B cell (primary cell): ENCODE measurements at regions not wholly inside any gene's neighbourhood (a gene's known extent, or its start where the extent isn't known, plus 50 kb on each side); places are given as distances from the start of the nearest gene placed in this dataset.

ENCODE experiments used
- ATAC-seq: fragments of 200-7000 bp; cut with Tn5 transposase; one replicate; pipeline ENCODE4 v1.10.0; 2021; ENCODE audit warnings: low read depth, mild to moderate bottlenecking, moderate number of reproducible peaks, moderate library complexity
- CTCF ChIA-PET: fragments of 350-600 bp; sonication (Branson Sonifier 250); formaldehyde crosslinking; loops from one replicate; lab custom pipeline; 2021; ENCODE audit warnings: antibody characterized with exemption, inconsistent platforms; lab: Charles Lee
- POLR2A ChIA-PET: fragments of 350-600 bp; sonication (Branson Sonifier 250); formaldehyde crosslinking; loops from one replicate; lab custom pipeline; 2021; ENCODE audit warnings: antibody characterized with exemption; lab: Charles Lee
- DNase-seq: peaks from one replicate; pipeline ENCODE4 v3.0.0; 2013
- H2AFZ ChIP-seq: 2 replicates; pipeline ENCODE4 v1.6.1; 2012; ENCODE audit warnings: mild to moderate bottlenecking, low read depth, low read length; ENCODE audit not compliant: insufficient read depth, poor library complexity, severe bottlenecking
- H3K27ac ChIP-seq, 2 donors: 1 replicate in 1 of 2; 2 replicates in 1 of 2; pipeline ENCODE4 v1.5.1; 2012 to 2013; ENCODE audit warnings: low read length in 2 of 2, mild to moderate bottlenecking in 2 of 2, moderate library complexity in 1 of 2
- H3K27me3 ChIP-seq, 4 experiments: fragments of 200-600 bp in 1 of 4; sonication (generic) in 1 of 4; replicated peaks in 1 of 4; 1 replicate in 2 of 4; 2 replicates in 2 of 4; pipeline versions ENCODE4 v1.6.1 to v1.7.0; 2013 to 2016; ENCODE audit warnings: low read length in 3 of 4, mild to moderate bottlenecking in 2 of 4, mixed read lengths in 1 of 4, moderate library complexity in 1 of 4; ENCODE audit not compliant: insufficient read depth in 4 of 4, control insufficient read depth in 3 of 4; ENCODE audit errors: control extremely low read depth in 1 of 4
- H3K36me3 ChIP-seq, 2 experiments: replicated peaks in 1 of 2; 1 replicate in 1 of 2; 2 replicates in 1 of 2; pipeline versions ENCODE4 v1.6.1 to v1.7.1; 2013; ENCODE audit warnings: low read length in 1 of 2; ENCODE audit not compliant: insufficient read depth in 2 of 2, control insufficient read depth in 1 of 2; ENCODE audit errors: control extremely low read depth in 1 of 2, extremely low read depth in 1 of 2
- H3K4me1 ChIP-seq, 2 donors: fragments of 200-600 bp in 1 of 2; sonication (generic) in 1 of 2; 1 replicate in 1 of 2; 2 replicates in 1 of 2; pipeline versions ENCODE4 v1.5.1 to v1.6.1; 2013 to 2017; ENCODE audit warnings: low read length in 2 of 2; ENCODE audit not compliant: control insufficient read depth in 2 of 2, insufficient read depth in 2 of 2
- H3K4me2 ChIP-seq: replicated peaks from 2 replicates; pipeline ENCODE3; 2012; ENCODE audit warnings: mild to moderate bottlenecking, low read depth, low read length; ENCODE audit not compliant: poor library complexity, severe bottlenecking
- H3K4me3 ChIP-seq, 5 experiments: fragments of 200-600 bp in 1 of 5; sonication (generic) in 1 of 5; 1 replicate in 3 of 5; 2 replicates in 2 of 5; pipeline versions ENCODE4 v1.5.1 to v1.7.0; 2011 to 2016; ENCODE audit warnings: low read length in 4 of 5, mild to moderate bottlenecking in 4 of 5, low read depth in 2 of 5, control low read depth in 1 of 5, moderate library complexity in 1 of 5; ENCODE audit not compliant: insufficient read depth in 1 of 5; ENCODE audit errors: control extremely low read depth in 1 of 5, extremely low read depth in 1 of 5
- H3K79me2 ChIP-seq: fragments of 200-600 bp; sonication (generic); one replicate; pipeline ENCODE4 v1.6.0; 2016; ENCODE audit warnings: low read length; ENCODE audit not compliant: control insufficient read depth, insufficient read depth
- H3K9ac ChIP-seq: fragments of 200-600 bp; sonication (generic); 2 replicates; pipeline ENCODE4 v1.6.1; 2017; ENCODE audit warnings: mild to moderate bottlenecking, low read length, moderate library complexity
- H3K9me3 ChIP-seq, 3 donors: one replicate each; pipeline versions ENCODE4 v1.6.1 to v1.7.1; 2013; ENCODE audit warnings: low read length in 2 of 3; ENCODE audit not compliant: control insufficient read depth in 2 of 3, insufficient read depth in 1 of 3; ENCODE audit errors: control extremely low read depth in 1 of 3
- H4K20me1 ChIP-seq: 2 replicates; pipeline ENCODE4 v1.6.0; 2012; ENCODE audit warnings: mild to moderate bottlenecking, low read length; ENCODE audit not compliant: insufficient read depth, control insufficient read depth, poor library complexity, severe bottlenecking
- H3K27ac Mint-ChIP-seq: one replicate; pipeline ENCODE4 v1.8.0; 2021; ENCODE audit warnings: mixed read lengths
- H3K27me3 Mint-ChIP-seq: one replicate; pipeline ENCODE4 v1.8.0; 2021; ENCODE audit warnings: mixed read lengths
- H3K4me1 Mint-ChIP-seq: one replicate; pipeline ENCODE4 v1.8.0; 2021; ENCODE audit warnings: mixed read lengths
- H3K4me3 Mint-ChIP-seq: one replicate; pipeline ENCODE4 v1.8.0; 2021; ENCODE audit warnings: mixed read lengths
- H3K9me3 Mint-ChIP-seq: one replicate; pipeline ENCODE4 v1.8.0; 2022; ENCODE audit warnings: mixed read lengths; ENCODE audit not compliant: insufficient read depth
- EZH2 ChIP-seq: IDR thresholded peaks from 2 replicates; pipeline ENCODE4 v1.6.1; 2012; ENCODE audit warnings: borderline replicate concordance, low read depth, mild to moderate bottlenecking, moderate library complexity, low read length; ENCODE audit not compliant: insufficient read depth, poor library complexity, severe bottlenecking
- WGBS: methylation state at CpG from one replicate; pipeline ENCODE4 v1.1.5; 2013; ENCODE audit warnings: missing lambda C conversion rate; ENCODE audit not compliant: insufficient coverage; 5-methylcytosine and 5-hydroxymethylcytosine counted together
- intact Hi-C: fragments of 100-400 bp; cut with micrococcal nuclease; formaldehyde crosslinking; loops from one replicate; pipeline ENCODE4 v1.10.0; 2022
- TF ChIP-seq, protein P1 (sequence below): fragments of 200-600 bp; IDR thresholded peaks from one replicate; pipeline ENCODE4 v1.8.0; 2022; ENCODE audit warnings: antibody characterized with exemption, mild to moderate bottlenecking

DNA sequence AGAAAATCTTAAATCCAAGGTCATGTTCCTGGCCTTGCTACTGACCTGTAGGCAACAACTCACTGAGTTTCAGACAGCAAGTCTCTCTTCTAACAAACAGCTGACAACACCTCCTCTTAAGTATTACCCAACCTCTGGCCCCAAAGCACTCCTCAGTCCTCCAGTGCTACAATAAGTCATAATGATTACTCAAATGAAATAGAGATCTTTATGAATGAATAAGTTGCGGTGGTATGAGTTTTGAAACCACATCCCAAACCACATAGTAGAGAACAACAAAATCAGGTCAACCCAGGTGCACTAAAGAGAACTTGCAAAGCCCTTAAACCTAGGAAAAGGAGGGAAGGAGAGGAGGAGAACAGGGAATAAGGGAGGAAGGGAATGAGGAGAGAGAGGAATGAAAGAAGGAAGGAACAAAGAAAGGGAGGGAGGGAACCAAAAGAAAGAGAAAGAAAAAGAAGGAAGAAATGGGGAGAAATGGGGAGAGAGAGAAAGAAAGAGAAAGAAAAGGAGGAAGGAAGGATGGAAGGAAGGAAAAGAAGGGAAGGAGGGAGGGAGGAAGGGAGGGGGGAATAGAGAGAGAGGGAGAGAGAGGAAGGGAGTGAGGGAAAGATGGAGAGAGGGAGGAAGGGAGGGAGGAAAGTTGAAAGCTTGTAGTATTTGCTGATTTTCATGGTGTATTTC is 142.8 kb upstream of the CALCR start:
- H3K4me3 ChIP-seq: no peak overlapping the region
- ATAC-seq (no peak), DNase-seq (no peak)
- peaks cover 0 to 4% (median 0%) of the 10 kb centered on the region in 4 experiments for H3K27me3 ChIP-seq
- H3K4me2 ChIP-seq: no peak overlapping the region
- no peaks in the 10 kb centered on the region for H3K4me1 Mint-ChIP-seq
- H2AFZ ChIP-seq: no peak overlapping the region
- H3K27me3 Mint-ChIP-seq: peaks cover 31% of the 10 kb centered on the region
- intact Hi-C loops: no loop called here
- no peak overlapping the region for H3K27ac Mint-ChIP-seq
- H3K79me2 ChIP-seq: no peaks in the 10 kb centered on the region
- no CpG with 5 or more reads among the region's 1 CpG for WGBS
- no peak overlapping the region for H3K9ac ChIP-seq
- no peak for TF ChIP-seq EZH2
- TF ChIP-seq, protein P1, sequence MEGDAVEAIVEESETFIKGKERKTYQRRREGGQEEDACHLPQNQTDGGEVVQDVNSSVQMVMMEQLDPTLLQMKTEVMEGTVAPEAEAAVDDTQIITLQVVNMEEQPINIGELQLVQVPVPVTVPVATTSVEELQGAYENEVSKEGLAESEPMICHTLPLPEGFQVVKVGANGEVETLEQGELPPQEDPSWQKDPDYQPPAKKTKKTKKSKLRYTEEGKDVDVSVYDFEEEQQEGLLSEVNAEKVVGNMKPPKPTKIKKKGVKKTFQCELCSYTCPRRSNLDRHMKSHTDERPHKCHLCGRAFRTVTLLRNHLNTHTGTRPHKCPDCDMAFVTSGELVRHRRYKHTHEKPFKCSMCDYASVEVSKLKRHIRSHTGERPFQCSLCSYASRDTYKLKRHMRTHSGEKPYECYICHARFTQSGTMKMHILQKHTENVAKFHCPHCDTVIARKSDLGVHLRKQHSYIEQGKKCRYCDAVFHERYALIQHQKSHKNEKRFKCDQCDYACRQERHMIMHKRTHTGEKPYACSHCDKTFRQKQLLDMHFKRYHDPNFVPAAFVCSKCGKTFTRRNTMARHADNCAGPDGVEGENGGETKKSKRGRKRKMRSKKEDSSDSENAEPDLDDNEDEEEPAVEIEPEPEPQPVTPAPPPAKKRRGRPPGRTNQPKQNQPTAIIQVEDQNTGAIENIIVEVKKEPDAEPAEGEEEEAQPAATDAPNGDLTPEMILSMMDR: no peak
- H3K9me3 Mint-ChIP-seq: no peaks in the 10 kb centered on the region
- H4K20me1 ChIP-seq: no peaks in the 10 kb centered on the region
- H3K4me3 Mint-ChIP-seq: no peak overlapping the region
- ChIA-PET POLR2A (no interaction called here), CTCF (interaction anchor here (1.0 kb wide), 1 partner anchor 505 kb away, joined by 3 read pairs; no protein-coding TSS in a partner anchor)
- no peak overlapping the region for H3K27ac ChIP-seq
- no peaks in the 10 kb centered on the region for H3K4me1 ChIP-seq
- no peaks in the 10 kb centered on the region for H3K36me3 ChIP-seq
- H3K9me3 ChIP-seq: no peaks in the 10 kb centered on the region

DNA sequence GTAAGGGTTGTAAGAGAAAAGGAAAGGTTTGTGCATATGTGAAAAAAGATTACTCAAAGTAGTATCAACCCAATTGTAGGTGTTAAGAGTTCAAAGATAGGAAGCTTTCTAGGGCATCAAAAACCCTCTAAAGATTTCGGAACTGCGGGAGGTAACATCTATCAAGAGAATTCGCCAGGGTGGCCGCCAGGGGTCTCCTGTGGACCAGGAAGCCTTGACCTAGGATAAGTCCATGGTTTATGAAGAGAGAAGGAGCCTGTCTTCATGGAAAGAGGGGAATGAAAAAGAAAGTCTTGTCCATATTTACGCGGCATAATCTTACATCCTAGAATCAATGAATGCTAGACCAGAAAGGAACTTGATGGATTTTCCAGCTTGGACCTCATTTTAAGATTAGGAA is 140.7 kb upstream of the CALCR start:
- 11% methylated on average over 4 of the region's 6 CpGs for WGBS
- Mint-ChIP-seq H3K4me3 (no peak overlapping the region), H3K27ac (no peak overlapping the region), H3K4me1 (no peaks in the 10 kb centered on the region), H3K27me3 (peaks cover 28% of the 10 kb centered on the region), H3K9me3 (no peaks in the 10 kb centered on the region)
- intact Hi-C loops: loop anchor here (1.0 to 2.0 kb wide), 4 partner anchors 372 to 721 kb away; no protein-coding TSS in a partner anchor
- CTCF ChIA-PET: interaction anchor here (0.7 to 2.0 kb wide), 10 partner anchors 374 to 728 kb away, joined by 3 to 13 read pairs (median 3); partner anchors contain the start of gene COL1A2
- Histone ChIP-seq H3K27me3 (peaks cover 0 to 9% (median 0%) of the 10 kb centered on the region in 4 experiments), H3K36me3 (no peaks in the 10 kb centered on the region), H3K9ac (no peak overlapping the region), H3K79me2 (no peaks in the 10 kb centered on the region), H3K27ac (no peak overlapping the region), H3K4me2 (no peak overlapping the region), H3K9me3 (no peaks in the 10 kb centered on the region), H4K20me1 (no peaks in the 10 kb centered on the region), H2AFZ (no peak overlapping the region), H3K4me3 (no peak overlapping the region), H3K4me1 (no peaks in the 10 kb centered on the region)
- TF ChIP-seq, protein P1: peak; percentile 46
- no peak for TF ChIP-seq EZH2
- ATAC-seq (no peak), DNase-seq (peak; percentile 40)
- POLR2A ChIA-PET: no interaction called here
